Fibroblast of upper back skin (primary cell): ENCODE measurements at regions not wholly inside any gene's neighbourhood (a gene's known extent, or its start where the extent isn't known, plus 50 kb on each side); places are given as distances from the start of the nearest gene placed in this dataset.
A peak's percentile ranks its signal among the peaks of the same experiment; 100 is the strongest.

Source experiments
- DNase-seq: peaks from one replicate; pipeline ENCODE4 v3.0.0-alpha.2; 2013

- DNase-seq: no peak
These were observed 64.0 kb upstream of the KCNN2 start for GRCh38 chr5:114297915-114298314.

DNA sequence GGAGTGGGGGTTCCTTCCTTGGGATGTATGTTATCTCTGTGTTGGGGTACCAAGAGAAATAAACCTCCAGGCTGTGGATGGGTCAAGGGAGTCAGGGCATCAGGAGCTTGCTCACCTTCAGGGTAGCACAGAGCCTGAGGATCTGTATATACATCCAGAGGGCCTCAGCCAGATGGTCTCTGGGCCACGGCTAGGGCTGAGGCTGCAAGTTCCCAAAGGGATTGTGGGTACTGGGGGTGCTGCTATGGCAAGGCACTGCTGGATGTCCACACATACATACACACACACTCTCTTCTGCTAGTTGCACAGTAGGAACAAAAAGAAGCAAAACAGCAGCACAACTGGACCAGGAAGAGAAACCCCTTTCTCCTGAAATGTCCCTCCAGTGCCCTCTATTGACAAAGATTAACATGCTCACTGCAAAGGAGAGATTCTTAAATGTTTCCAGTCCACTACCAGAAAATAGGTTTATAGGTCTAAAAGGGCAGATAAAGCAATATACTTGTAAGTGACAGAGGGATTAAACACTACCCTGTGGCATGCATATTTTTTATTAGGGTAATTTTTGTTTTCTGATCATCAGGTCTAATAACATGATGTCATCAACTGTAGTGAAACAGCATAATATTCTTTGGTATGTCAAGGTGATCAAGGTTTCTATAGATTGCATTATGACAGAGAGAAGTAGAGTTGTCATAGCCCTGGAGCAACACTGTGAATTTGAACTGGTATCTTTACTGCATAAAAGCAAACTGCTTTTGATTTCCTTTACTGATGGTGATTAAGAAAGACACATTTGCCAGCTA lies 56.3 kb upstream of the KCNN2 start:
- DNase-seq: peak; percentile 45

DNA sequence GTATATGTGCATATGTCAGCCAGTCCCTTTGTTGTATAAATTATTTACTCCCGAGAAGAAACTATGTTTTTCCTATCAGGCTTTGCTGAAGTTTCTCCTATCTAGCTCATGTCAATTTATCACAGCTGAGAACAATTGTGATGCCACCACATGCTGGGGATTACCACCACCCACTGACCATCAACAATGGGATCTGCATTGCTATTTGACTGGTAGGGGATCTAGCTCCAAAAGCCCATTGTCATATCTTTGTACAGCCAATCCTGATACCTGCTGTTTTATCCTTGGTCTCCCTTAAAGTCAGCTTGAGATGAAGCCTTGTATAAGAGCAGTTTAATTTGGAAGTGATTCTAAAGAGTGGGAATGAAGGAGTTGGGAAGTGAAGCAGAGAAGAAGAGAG lies 53.9 kb upstream of the KCNN2 start:
- DNase-seq: no peak

- DNase-seq: no peak
These were observed 53.4 kb upstream of the KCNN2 start for GRCh38 chr5:114308508-114308907.

DNA sequence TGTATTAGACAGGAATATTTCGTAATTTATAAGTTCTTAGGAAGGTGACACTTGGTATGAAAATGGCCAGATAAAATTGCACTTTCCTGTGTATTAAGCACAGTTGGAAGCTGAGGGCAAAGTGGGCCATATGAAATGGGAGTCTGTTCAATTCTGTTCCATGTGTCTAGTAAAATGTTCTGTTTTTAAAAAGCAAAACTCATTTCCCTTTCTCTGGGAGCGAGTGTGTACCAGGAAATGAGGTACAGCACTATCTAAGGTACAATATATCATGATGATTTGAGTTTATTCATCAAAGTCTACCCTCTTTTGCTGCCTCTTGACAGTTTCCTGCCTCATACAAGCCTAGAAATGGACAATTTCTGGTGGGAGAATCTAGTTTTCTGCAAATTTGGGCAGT lies 51.2 kb upstream of the KCNN2 start:
- no peak for DNase-seq

DNA sequence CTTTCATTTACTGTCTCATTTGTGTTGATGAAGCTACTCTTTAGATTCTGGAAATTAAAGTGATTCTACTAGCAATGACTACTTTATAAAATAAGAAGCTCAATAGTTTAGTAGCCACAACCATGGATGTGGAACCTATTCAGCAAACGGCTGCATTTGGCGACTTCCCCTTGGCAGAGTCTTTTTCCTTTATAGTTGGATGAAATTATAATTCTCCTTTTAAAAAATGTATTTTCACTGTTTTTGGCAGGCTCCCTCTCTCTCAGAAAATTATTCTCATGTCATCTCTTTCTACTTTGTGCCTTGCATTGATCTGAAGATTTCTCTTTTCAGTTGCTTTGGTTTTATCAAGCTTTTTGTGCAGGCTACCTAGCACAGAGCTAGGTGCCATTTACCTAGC lies 50.6 kb upstream of the KCNN2 start:
- DNase-seq: no peak

- DNase-seq: no peak
These were observed 49.9 kb upstream of the KCNN2 start for GRCh38 chr5:114311968-114312367.
